Loucy (cell line): ENCODE measurements at regions not wholly inside any gene's neighbourhood (a gene's known extent, or its start where the extent isn't known, plus 50 kb on each side); places are given as distances from the start of the nearest gene placed in this dataset.

ENCODE experiments used
- H2AFZ ChIP-seq: fragments of 200-600 bp; sonication (generic); 2 replicates; pipeline ENCODE4 v1.6.0; 2016; ENCODE audit warnings: antibody characterized with exemption, mild to moderate bottlenecking, low read length, moderate library complexity
- H3F3A ChIP-seq: fragments of 200-600 bp; 2 replicates; pipeline ENCODE4 v1.6.0; 2016; ENCODE audit warnings: antibody characterized with exemption, low read depth, mild to moderate bottlenecking
- H3K27me3 ChIP-seq: fragments of 200-600 bp; sonication (generic); 2 replicates; pipeline ENCODE4 v1.6.1; 2014; ENCODE audit warnings: low read length, mild to moderate bottlenecking; ENCODE audit not compliant: insufficient read depth, poor library complexity, severe bottlenecking
- H3K36me3 ChIP-seq: fragments of 200-600 bp; sonication (generic); 2 replicates; pipeline ENCODE4 v1.6.1; 2016; ENCODE audit warnings: low read length; ENCODE audit not compliant: insufficient read depth
- H3K4me1 ChIP-seq: fragments of 200-600 bp; sonication (generic); 2 replicates; pipeline ENCODE4 v1.5.1; 2014; ENCODE audit warnings: low read length, mild to moderate bottlenecking; ENCODE audit not compliant: insufficient read depth, poor library complexity, severe bottlenecking
- H3K4me2 ChIP-seq: fragments of 200-600 bp; sonication (generic); 2 replicates; pipeline ENCODE4 v1.6.0; 2014; ENCODE audit warnings: antibody characterized with exemption, low read length, low read depth, mild to moderate bottlenecking; ENCODE audit not compliant: poor library complexity, severe bottlenecking
- H3K4me3 ChIP-seq: fragments of 200-600 bp; sonication (generic); 2 replicates; pipeline ENCODE4 v1.5.1; 2014; ENCODE audit warnings: low read length, mild to moderate bottlenecking, mixed read lengths; ENCODE audit not compliant: poor library complexity, severe bottlenecking
- H3K79me2 ChIP-seq: fragments of 200-600 bp; sonication (generic); 2 replicates; pipeline ENCODE4 v1.6.1; 2014; ENCODE audit warnings: low read length; ENCODE audit not compliant: insufficient read depth
- H3K9ac ChIP-seq: fragments of 200-600 bp; sonication (generic); 2 replicates; pipeline ENCODE4 v1.6.0; 2014; ENCODE audit warnings: mild to moderate bottlenecking, low read depth, low read length, moderate library complexity; ENCODE audit not compliant: poor library complexity, severe bottlenecking
- H3K9me2 ChIP-seq: fragments of 200-600 bp; sonication (generic); replicated peaks from 2 replicates; pipeline ENCODE4 v1.6.1; 2016; ENCODE audit warnings: low read depth, low read length, mixed read lengths
- H3K9me3 ChIP-seq: fragments of 200-600 bp; sonication (generic); 2 replicates; pipeline ENCODE4 v1.6.1; 2014; ENCODE audit warnings: mild to moderate bottlenecking, antibody characterized with exemption, low read length, low read depth; ENCODE audit not compliant: insufficient read depth
- H4K20me1 ChIP-seq: fragments of 200-600 bp; sonication (generic); 2 replicates; pipeline ENCODE4 v1.6.0; 2014; ENCODE audit warnings: antibody characterized with exemption, low read length, mild to moderate bottlenecking; ENCODE audit not compliant: insufficient read depth, poor library complexity, severe bottlenecking
- EZH2phosphoT487 ChIP-seq: fragments of 200-600 bp; IDR thresholded peaks from 2 replicates; pipeline ENCODE4 v1.6.1; 2018; ENCODE audit warnings: antibody characterized with exemption, mild to moderate bottlenecking, moderate library complexity, borderline replicate concordance
- TF ChIP-seq, protein P1 (sequence below): fragments of 200-600 bp; sonication (generic); conservative IDR thresholded peaks from 2 replicates; pipeline ENCODE4 v1.5.1; 2014; ENCODE audit warnings: mild to moderate bottlenecking, antibody characterized with exemption, low read length

- H2AFZ ChIP-seq = no peak overlapping the region
- no peaks in the 10 kb centered on the region for H3K36me3 ChIP-seq
- H3K4me1 ChIP-seq = no peaks in the 10 kb centered on the region
- no peaks in the 10 kb centered on the region for H3K9me3 ChIP-seq
- H4K20me1 ChIP-seq = no peaks in the 10 kb centered on the region
- no peak for TF ChIP-seq EZH2phosphoT487
- TF ChIP-seq, protein P1, sequence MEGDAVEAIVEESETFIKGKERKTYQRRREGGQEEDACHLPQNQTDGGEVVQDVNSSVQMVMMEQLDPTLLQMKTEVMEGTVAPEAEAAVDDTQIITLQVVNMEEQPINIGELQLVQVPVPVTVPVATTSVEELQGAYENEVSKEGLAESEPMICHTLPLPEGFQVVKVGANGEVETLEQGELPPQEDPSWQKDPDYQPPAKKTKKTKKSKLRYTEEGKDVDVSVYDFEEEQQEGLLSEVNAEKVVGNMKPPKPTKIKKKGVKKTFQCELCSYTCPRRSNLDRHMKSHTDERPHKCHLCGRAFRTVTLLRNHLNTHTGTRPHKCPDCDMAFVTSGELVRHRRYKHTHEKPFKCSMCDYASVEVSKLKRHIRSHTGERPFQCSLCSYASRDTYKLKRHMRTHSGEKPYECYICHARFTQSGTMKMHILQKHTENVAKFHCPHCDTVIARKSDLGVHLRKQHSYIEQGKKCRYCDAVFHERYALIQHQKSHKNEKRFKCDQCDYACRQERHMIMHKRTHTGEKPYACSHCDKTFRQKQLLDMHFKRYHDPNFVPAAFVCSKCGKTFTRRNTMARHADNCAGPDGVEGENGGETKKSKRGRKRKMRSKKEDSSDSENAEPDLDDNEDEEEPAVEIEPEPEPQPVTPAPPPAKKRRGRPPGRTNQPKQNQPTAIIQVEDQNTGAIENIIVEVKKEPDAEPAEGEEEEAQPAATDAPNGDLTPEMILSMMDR = no peak
- H3K4me3 ChIP-seq = no peak overlapping the region
- no peak overlapping the region for H3K4me2 ChIP-seq
- H3K79me2 ChIP-seq = no peaks in the 10 kb centered on the region
- no peak overlapping the region for H3K9ac ChIP-seq
- no peaks in the 10 kb centered on the region for H3K9me2 ChIP-seq
- no peaks in the 10 kb centered on the region for H3K27me3 ChIP-seq
- H3F3A ChIP-seq = no peaks in the 10 kb centered on the region
These were observed 272.2 kb upstream of the VEPH1 start for GRCh38 chr3:157775446-157775845.

- Histone ChIP-seq H4K20me1 (no peaks in the 10 kb centered on the region), H3K4me2 (no peak overlapping the region), H3K9me2 (no peaks in the 10 kb centered on the region), H3K27me3 (no peaks in the 10 kb centered on the region), H2AFZ (no peak overlapping the region), H3K79me2 (no peaks in the 10 kb centered on the region), H3K36me3 (no peaks in the 10 kb centered on the region), H3K4me3 (no peak overlapping the region), H3K9ac (no peak overlapping the region), H3F3A (no peaks in the 10 kb centered on the region), H3K4me1 (no peaks in the 10 kb centered on the region), H3K9me3 (no peaks in the 10 kb centered on the region)
- TF ChIP-seq, protein P1 = no peak
- no peak for TF ChIP-seq EZH2phosphoT487
These were observed 266.2 kb upstream of the VEPH1 start for GRCh38 chr3:157769378-157769777.

DNA sequence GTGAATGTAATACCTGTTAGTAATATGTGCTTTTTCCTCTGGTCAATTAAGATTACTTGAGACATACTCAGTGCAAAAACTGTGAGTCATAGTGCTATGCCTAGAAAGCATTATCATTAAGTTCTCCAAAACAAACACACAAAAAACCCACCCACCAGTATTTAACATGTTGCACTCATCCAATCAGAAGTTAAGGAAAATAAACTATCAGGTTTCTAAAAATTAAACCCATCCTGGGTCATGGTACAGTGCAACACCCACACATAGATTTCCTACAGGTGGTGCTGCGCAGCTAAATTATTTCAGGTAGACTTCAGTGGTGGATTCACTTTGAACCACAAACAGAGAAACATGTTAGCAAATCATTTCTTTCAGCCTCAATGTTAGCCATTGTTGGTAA, 264.4 kb upstream of the VEPH1 start:
- TF ChIP-seq, protein P1 = no peak
- no peak for TF ChIP-seq EZH2phosphoT487
- Histone ChIP-seq H3K27me3 (no peaks in the 10 kb centered on the region), H4K20me1 (no peaks in the 10 kb centered on the region), H2AFZ (no peak overlapping the region), H3K9me2 (no peaks in the 10 kb centered on the region), H3K79me2 (no peaks in the 10 kb centered on the region), H3K36me3 (no peaks in the 10 kb centered on the region), H3K9ac (no peak overlapping the region), H3K9me3 (no peaks in the 10 kb centered on the region), H3K4me3 (no peak overlapping the region), H3F3A (no peaks in the 10 kb centered on the region), H3K4me1 (no peaks in the 10 kb centered on the region), H3K4me2 (no peak overlapping the region)
